MCF 10A (cell line): ENCODE measurements at regions not wholly inside any gene's neighbourhood (a gene's known extent, or its start where the extent isn't known, plus 50 kb on each side); places are given as distances from the start of the nearest gene placed in this dataset.

Source experiments
- BruUV-seq: library from RNA; stranded (reverse); fragments of 400-500 nt; replicated peaks from 2 replicates; lab custom pipeline; 2021; lab: Mats Ljungman, UMichigan
- CTCF ChIA-PET: fragments of 300-600 bp; sonication (Branson Sonifier 250); formaldehyde crosslinking; extraction: SDS; loops from one replicate; lab custom pipeline; 2021; ENCODE audit warnings: antibody characterized with exemption, inconsistent platforms; lab: Yijun Ruan, JAX
- POLR2A ChIA-PET: fragments of 300-600, 350-650 bp; sonication (Branson Sonifier 250); formaldehyde crosslinking; extraction: SDS; loops from one replicate; lab custom pipeline; 2020; ENCODE audit warnings: antibody characterized with exemption, inconsistent platforms; lab: Yijun Ruan, JAX
- DNase-seq: peaks from one replicate; pipeline ENCODE4 v3.0.0-alpha.2; 2018; ENCODE audit not compliant: unreplicated experiment
- H3K27ac Mint-ChIP-seq: one replicate; pipeline ENCODE4 v1.8.0; 2022; ENCODE audit warnings: mild to moderate bottlenecking, low read depth, mixed read lengths; ENCODE audit not compliant: unreplicated experiment
- H3K27me3 Mint-ChIP-seq: one replicate; pipeline ENCODE4 v1.8.0; 2022; ENCODE audit warnings: mixed read lengths; ENCODE audit not compliant: insufficient read depth, unreplicated experiment
- H3K36me3 Mint-ChIP-seq: one replicate; pipeline ENCODE4 v1.8.0; 2022; ENCODE audit warnings: mild to moderate bottlenecking, moderate library complexity, mixed read lengths; ENCODE audit not compliant: insufficient read depth, unreplicated experiment
- H3K4me1 Mint-ChIP-seq: one replicate; pipeline ENCODE4 v1.8.0; 2022; ENCODE audit warnings: mixed read lengths; ENCODE audit not compliant: insufficient read depth, unreplicated experiment
- H3K4me3 Mint-ChIP-seq: one replicate; pipeline ENCODE4 v1.8.0; 2022; ENCODE audit warnings: mild to moderate bottlenecking, moderate library complexity, mixed read lengths; ENCODE audit not compliant: unreplicated experiment
- H3K9me3 Mint-ChIP-seq: one replicate; pipeline ENCODE4 v1.8.0; 2022; ENCODE audit warnings: mixed read lengths; ENCODE audit not compliant: unreplicated experiment
- intact Hi-C: fragments of 100-400 bp; cut with micrococcal nuclease; formaldehyde crosslinking; loops from 2 replicates; pipeline ENCODE4 v1.14.1; 2022
- TF ChIP-seq, protein P1 (sequence below): fragments of 200-600 bp; IDR thresholded peaks from one replicate; pipeline ENCODE4 v1.8.0; 2022; ENCODE audit warnings: antibody characterized with exemption, mild to moderate bottlenecking; ENCODE audit not compliant: unreplicated experiment

DNA sequence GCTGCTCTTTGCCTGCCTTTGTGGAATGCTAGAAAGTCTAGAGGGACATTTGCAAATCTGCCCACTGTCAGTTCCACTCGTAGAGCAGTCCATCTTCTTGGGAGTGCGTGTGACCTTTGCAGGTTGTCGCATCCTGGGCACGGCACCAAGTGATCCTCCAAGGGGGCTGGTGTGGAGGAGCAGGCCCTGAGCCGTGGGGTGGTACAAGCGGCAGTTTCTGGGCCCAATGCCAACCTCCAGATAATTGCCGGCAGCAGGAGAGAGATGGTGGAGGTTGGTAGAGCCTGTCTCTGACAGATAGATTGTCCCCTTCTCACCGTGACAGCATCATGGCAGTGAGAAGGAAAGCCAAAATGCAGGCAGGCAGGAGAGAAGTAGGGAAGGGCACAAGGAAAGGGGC lies 150.7 kb upstream of the SLC14A2 start:
- no peaks in the 10 kb centered on the region for H3K4me1 Mint-ChIP-seq
- intact Hi-C loops, result no loop called here
- no peak overlapping the region for H3K4me3 Mint-ChIP-seq
- no peaks in the 10 kb centered on the region for H3K36me3 Mint-ChIP-seq
- POLR2A ChIA-PET, result no interaction called here
- no peak for DNase-seq
- no peaks in the 10 kb centered on the region for H3K9me3 Mint-ChIP-seq
- no peak overlapping the region for H3K27ac Mint-ChIP-seq
- TF ChIP-seq, protein P1, sequence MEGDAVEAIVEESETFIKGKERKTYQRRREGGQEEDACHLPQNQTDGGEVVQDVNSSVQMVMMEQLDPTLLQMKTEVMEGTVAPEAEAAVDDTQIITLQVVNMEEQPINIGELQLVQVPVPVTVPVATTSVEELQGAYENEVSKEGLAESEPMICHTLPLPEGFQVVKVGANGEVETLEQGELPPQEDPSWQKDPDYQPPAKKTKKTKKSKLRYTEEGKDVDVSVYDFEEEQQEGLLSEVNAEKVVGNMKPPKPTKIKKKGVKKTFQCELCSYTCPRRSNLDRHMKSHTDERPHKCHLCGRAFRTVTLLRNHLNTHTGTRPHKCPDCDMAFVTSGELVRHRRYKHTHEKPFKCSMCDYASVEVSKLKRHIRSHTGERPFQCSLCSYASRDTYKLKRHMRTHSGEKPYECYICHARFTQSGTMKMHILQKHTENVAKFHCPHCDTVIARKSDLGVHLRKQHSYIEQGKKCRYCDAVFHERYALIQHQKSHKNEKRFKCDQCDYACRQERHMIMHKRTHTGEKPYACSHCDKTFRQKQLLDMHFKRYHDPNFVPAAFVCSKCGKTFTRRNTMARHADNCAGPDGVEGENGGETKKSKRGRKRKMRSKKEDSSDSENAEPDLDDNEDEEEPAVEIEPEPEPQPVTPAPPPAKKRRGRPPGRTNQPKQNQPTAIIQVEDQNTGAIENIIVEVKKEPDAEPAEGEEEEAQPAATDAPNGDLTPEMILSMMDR, result no peak
- no peaks in the 10 kb centered on the region for H3K27me3 Mint-ChIP-seq
- no TSS peak for BruUV-seq
- CTCF ChIA-PET, result no interaction called here

DNA sequence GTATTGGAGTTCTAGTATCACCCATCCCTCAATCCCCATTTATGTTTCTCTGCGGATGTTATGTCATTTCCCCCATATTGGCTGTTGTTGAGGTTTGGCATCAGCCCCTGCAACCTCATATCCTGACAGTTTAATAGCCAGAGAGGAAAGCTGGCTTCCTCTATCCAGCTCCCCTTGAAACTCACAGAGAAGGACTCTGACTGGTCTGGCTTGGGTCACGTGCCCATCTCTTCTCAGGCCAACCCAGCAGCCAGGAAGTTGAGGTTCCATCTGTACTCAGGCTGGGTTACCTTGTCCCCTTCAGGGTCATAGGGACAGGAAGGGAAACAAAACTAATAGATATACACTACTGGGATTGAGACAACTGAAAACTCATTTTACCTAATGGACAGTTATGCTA lies 148.0 kb upstream of the SLC14A2 start:
- H3K4me1 Mint-ChIP-seq, result no peaks in the 10 kb centered on the region
- no peaks in the 10 kb centered on the region for H3K36me3 Mint-ChIP-seq
- no peaks in the 10 kb centered on the region for H3K9me3 Mint-ChIP-seq
- DNase-seq, result no peak
- H3K27ac Mint-ChIP-seq, result no peak overlapping the region
- intact Hi-C loops, result no loop called here
- TF ChIP-seq, protein P1, result no peak
- CTCF ChIA-PET, result interaction anchor here (0.6 kb wide), 1 partner anchor 13 kb away, joined by 3 read pairs; no protein-coding TSS in a partner anchor
- POLR2A ChIA-PET, result no interaction called here
- no peak overlapping the region for H3K4me3 Mint-ChIP-seq
- BruUV-seq, result no TSS peak
- no peaks in the 10 kb centered on the region for H3K27me3 Mint-ChIP-seq

DNA sequence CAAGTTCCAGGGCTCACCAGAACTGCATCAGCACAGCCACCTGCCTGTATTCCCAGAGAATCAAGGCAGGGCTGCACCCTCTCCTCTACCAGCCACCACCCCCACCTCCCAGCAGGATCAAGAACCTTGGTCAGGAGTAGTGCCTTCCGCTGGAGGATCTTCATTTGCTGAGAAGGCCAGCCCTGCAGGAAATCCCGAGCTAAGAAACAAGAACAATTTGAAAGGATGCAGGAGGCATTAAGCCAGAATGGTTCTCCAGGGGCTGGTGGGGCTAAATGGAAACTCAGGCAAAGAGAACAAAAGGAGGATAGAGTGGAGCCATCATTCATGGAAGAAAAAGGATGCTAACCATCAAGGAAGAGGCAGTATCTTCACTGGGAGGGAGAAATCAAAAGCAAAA lies 147.3 kb upstream of the SLC14A2 start:
- CTCF ChIA-PET, result no interaction called here
- DNase-seq, result no peak
- H3K4me1 Mint-ChIP-seq, result no peaks in the 10 kb centered on the region
- H3K27me3 Mint-ChIP-seq, result no peaks in the 10 kb centered on the region
- H3K36me3 Mint-ChIP-seq, result no peaks in the 10 kb centered on the region
- intact Hi-C loops, result no loop called here
- POLR2A ChIA-PET, result no interaction called here
- no TSS peak for BruUV-seq
- no peak overlapping the region for H3K27ac Mint-ChIP-seq
- TF ChIP-seq, protein P1, result no peak
- H3K4me3 Mint-ChIP-seq, result no peak overlapping the region
- H3K9me3 Mint-ChIP-seq, result no peaks in the 10 kb centered on the region

DNA sequence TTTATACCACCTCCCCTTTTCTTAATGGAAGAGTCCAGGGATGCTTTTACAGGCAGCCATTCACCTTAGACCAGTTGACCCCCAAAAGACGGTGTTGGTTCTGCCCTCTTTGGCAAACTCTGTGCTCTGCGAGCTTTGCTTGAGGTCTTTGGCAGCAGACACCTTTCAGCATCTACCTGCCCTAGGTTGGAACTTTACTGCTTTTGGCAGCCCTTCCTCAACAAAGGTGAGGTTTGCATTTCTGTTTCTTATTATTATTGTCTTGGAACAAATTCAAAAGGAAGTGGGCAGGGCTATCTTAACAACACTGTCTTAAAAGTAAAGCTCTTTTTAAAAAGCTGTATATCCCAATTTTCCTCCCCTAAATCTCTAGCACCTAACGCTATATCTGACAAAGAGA lies 136.4 kb upstream of the SLC14A2 start:
- intact Hi-C loops, result no loop called here
- Mint-ChIP-seq H3K9me3 (no peaks in the 10 kb centered on the region), H3K27me3 (peaks cover 33% of the 10 kb centered on the region), H3K36me3 (no peaks in the 10 kb centered on the region), H3K4me3 (no peak overlapping the region), H3K27ac (no peak overlapping the region), H3K4me1 (peaks cover 5% of the 10 kb centered on the region)
- CTCF ChIA-PET, result interaction anchor here (0.8 kb wide), 1 partner anchor 19 kb away, joined by 3 read pairs; no protein-coding TSS in a partner anchor
- no TSS peak for BruUV-seq
- POLR2A ChIA-PET, result no interaction called here
- no peak for DNase-seq
- TF ChIP-seq, protein P1, result no peak
